ENCODE measurements at regions not wholly inside any gene's neighbourhood (a gene's known extent, or its start where the extent isn't known, plus 50 kb on each side); places are given as distances from the start of the nearest gene placed in this dataset.

GRCh38 chr6:4549556-4550226 is 226.5 kb upstream of the CDYL start:
- no peak for DNase-seq

DNA sequence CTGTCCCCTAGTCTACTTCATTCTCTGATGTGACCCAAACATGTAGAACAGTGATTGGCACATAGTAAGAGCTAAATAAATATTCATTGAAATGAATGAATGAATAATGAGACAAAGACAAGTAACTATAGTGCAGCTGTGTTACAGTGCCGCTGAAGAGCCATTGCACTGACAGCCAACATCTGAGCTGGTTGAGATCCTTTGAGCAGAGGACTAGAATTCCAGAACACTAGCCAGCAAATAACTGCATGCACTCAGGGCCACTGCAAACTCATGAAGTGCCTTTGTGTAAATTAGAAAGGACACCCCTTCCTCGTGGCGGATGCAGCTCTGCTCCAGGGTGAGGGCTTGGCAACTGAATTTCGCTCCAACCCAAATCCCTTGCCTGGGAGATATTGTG is 230.3 kb upstream of the CDYL start:
- DNase-seq = no peak

DNA sequence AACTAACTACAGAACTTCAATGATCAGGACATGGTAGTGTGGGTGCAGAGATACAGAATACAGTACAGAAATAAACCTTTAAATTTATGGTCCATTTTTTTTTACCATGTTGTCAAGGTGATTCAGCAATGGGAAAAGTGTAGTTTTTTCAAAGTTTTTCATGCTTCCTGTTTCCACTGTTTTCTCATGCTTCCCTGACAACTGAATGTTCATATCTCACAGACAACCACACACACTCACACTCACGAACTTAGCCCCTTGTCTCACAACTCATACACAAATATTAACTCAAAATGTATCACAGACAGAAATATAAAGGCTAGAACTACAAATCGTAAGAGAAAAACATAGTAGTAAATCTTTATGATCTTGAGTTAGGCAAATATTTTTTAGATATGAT is 232.6 kb upstream of the CDYL start:
- no peak for DNase-seq

- no peak for DNase-seq
Observed at GRCh38 chr6:4533576-4533975, 242.6 kb upstream of the CDYL start.

GRCh38 chr6:4531406-4531805 is 244.8 kb upstream of the CDYL start:
- no peak for DNase-seq

DNA sequence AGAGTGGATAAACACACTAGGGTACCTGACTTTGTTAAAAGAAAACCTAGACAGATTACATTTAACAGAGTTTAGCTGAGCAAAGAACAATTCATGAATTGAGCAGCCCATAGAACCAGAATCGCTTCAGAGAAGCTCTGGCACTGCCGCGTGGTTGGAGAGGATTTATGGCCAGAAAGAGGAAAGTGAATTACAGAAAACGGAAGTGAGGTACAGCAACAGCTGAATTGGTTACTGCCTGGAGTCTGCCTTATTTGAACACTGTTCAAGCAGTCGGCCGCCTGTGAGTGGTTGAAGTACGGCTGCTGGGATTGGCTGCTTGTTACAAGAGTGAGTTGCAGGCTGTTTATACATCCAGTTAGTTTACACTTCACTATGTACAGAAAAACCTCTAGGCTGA is 253.8 kb upstream of the CDYL start:
- no peak for DNase-seq

- DNase-seq = no peak
Observed at GRCh38 chr6:4521070-4521469, 255.1 kb upstream of the CDYL start.

- DNase-seq = no peak
Observed at GRCh38 chr6:4518506-4518905, 257.7 kb upstream of the CDYL start.

GRCh38 chr6:4516206-4516605 is 260.0 kb upstream of the CDYL start:
- no peak for DNase-seq

DNA sequence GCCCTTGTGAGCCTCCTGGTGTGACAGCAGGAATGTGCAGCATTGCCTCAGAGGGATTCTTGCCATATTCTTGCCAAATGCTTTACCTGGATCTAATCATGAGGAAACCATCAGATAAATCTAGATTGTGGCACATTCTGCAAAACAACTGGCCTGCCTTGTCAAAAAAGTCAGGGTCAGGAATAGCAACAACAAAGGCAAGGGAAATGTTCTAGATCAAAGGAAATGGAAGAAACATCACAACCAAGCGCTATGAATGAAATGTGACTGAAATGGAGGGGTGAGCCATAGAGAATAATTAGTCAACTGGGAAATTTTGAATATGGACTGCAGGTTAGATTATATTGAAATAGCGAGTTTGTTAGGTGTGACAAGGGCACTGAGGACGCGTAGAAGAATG is 262.6 kb upstream of the CDYL start:
- no peak for DNase-seq

- no peak for DNase-seq
Observed at GRCh38 chr6:4512051-4512471, 264.1 kb upstream of the CDYL start.

DNA sequence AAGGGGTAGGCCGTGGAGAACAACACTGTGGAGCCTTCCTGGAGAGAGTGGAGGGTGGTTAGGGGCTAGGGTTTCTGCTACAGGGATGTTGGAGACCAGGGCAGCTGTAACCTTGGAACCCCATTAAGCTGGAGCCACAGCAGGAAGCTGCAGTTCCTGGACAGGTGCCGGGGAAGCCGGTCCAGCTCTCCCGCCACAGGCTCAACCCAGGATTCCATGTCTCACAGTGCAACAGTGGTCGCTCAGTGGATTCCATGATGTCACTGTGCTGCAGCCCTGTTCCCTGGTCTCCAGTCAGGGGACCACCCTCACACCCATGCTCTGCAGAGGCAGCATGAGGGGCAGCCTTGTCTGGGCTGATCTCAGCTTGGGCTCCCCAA is 264.6 kb upstream of the CDYL start:
- DNase-seq = no peak

GRCh38 chr6:4510906-4511640 is 265.1 kb upstream of the CDYL start:
- DNase-seq = no peak

DNA sequence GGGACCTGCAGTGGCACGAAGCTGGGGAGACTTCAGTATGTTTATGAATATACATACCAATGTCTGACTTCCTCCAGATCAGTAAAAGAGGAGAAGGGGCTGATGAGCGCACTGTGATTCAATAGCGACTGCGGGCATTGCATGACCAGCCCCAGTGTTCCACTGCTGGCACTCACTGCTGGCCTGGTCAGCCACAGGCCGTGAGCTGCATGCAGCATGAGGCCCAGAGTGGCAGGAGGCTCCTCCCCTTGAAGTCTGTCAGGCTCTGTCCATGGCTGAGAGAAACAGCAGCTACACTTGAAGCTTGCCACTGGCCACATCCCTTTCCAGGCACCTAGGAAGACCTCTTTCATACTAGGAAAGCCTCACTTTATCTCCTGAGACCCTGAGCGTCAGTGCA is 265.9 kb upstream of the CDYL start:
- no peak for DNase-seq

- DNase-seq = no peak
Observed at GRCh38 chr6:4509506-4509905, 266.7 kb upstream of the CDYL start.

DNA sequence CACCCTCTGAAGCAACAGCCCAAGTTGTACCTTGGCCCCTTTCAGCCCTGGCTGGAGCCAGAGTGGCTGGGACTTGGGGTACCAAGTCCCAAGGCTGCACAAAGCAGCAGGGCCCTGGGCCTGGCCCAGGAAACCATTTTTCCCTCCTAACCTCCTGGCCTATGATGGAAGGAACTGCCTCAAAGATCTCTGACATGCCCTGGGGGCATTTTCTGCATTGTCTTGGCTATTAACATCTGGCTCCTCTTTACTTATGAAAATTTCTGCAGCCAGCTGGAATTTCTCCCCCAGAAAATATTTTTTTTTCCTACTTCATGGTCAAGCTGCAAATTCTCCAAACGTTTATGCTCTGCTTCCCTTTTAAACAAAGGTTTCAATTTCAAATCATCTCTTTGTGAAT is 269.4 kb upstream of the CDYL start:
- DNase-seq = no peak

GRCh38 chr6:4506223-4506622 is 270.0 kb upstream of the CDYL start:
- no peak for DNase-seq

- DNase-seq = no peak
Observed at GRCh38 chr6:4504700-4505099, 271.5 kb upstream of the CDYL start.

- no peak for DNase-seq
Observed at GRCh38 chr6:4503700-4504099, 272.5 kb upstream of the CDYL start.

GRCh38 chr6:4496284-4496683 is 279.9 kb upstream of the CDYL start:
- DNase-seq = no peak

DNA sequence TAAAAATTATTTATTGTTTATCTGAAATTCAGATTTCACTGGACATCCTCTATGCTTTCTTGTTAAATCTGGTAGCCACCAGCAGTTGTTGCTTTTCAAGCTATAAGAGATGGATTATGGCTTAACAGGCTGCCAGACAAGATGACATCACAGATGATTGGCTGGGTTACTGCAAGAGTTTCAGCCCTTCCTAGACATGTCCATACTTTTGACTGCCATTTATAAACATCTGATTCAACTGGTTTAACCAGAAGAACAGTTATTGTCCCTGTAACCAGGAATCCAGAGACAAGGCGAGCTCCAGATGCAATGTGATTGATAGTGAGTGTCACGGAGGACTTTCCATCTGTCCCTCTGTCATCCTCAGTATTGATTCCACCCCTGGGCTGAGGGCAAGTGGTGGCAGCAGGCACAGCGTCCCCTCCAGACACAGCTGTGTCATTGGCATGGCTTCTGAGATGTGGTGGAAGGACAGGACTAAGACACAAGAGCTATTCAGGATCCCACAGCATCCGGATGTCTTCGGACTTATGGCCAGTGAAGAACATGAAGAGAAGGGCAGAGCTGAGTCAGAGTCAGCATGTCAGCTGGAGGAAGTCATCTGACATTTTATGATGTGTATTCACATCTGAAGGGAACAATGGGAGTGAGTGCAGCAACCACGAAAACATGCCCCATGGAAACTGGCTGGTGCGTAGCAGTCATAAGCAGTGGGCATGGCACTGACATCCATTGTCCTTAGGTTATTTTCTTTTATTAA is 284.5 kb upstream of the CDYL start:
- no peak for DNase-seq

DNA sequence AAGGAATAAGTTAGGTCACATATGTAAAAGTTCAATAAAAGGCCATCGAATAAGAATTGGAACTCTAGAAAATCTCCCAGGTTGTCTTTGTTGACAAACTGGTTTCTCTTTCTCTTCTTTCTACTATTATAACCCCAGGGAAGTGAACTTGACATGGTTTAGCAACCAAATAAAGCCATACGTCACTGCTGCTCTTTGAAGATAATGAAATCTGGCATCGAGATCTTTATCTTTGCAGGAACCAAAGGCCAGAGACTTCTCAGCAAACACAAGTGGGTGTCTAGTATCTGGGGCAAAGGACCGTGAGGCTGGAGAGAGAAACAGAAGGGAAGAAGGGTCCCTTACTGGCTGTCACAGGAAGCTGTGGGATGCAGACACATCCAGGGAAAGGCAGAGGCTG is 286.7 kb upstream of the CDYL start:
- no peak for DNase-seq

- DNase-seq = no peak
Observed at GRCh38 chr6:4488389-4488788, 287.8 kb upstream of the CDYL start.

GRCh38 chr6:4487538-4487937 is 288.7 kb upstream of the CDYL start:
- no peak for DNase-seq

All from GOT3 (cell line).